NCI-H510A (cell line): ENCODE measurements at regions not wholly inside any gene's neighbourhood (a gene's known extent, or its start where the extent isn't known, plus 50 kb on each side); places are given as distances from the start of the nearest gene placed in this dataset.

ENCODE experiments used
- DNase-seq: peaks from one replicate; lab custom pipeline; 2025; lab: John Stamatoyannopoulos, UW

DNA sequence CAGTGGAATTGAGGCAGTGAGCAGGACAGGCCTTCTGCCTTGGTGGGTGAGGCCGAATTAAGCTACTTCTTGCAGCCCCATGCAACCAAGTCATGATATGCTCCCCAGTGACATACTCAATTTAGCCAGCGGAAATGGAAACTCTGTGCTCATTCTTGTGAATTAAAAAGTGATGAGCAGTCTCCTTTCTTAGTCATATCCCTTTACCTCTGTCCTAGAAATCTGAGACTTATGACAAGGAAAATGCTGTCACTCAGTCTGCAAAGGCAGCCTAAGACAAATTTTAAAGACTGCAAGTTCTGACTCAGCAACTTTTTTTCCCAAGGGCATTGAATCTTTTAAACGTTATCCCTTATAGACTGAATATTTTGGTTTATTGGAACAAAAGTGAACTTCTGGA is 218.2 kb downstream of the SH3BP4 start:
- DNase-seq = no peak

GRCh38 chr2:235170536-235171521 is 219.0 kb downstream of the SH3BP4 start:
- no peak for DNase-seq

DNA sequence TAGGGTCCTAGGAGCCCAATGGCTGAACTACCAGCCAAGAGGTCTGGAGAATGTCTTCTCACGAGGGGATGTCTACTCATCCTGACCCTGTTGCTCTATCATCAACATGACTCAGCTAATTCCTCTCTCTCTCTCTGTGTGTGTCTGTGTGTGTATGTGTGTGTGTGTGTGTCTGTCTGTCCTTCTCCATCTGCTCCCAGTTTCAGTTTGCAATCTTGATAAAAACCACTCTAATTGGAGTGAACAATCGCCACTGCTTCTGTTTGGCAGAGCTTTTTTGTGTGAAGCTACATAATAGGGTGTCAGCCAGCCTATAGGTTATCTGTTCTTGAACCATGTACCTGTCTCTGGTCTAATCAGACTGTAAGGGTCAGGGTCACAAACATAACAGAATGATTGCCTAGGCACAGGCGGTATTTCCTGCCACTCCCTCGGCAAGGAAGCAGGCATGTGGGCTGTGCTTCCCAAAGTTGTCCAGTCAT is 219.8 kb downstream of the SH3BP4 start:
- DNase-seq = no peak

- DNase-seq = no peak
Observed at GRCh38 chr2:235180642-235181041, 228.8 kb downstream of the SH3BP4 start.

- DNase-seq = no peak
Observed at GRCh38 chr2:235183786-235184185, 232.0 kb downstream of the SH3BP4 start.

- DNase-seq = no peak
Observed at GRCh38 chr2:235187806-235188205, 236.0 kb downstream of the SH3BP4 start.

DNA sequence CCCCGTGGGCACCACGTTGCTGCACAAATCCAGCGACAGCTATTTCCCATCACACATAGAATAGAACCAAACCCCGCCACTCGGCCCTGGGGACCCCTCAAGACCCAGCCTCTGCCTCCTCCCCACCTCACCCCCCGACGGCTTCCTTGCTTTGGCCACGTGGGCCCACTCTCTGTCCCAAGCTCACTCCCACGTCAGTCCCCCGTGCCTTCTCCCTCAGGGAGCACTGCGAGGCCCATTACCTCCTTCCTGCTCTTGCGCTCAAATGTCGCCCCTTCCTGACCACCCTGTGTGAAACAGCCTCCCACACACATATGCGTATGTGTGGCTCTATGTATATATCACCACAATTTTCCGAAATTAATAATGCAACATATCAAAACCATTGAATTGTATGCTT is 239.7 kb downstream of the SH3BP4 start:
- no peak for DNase-seq

- DNase-seq = no peak
Observed at GRCh38 chr2:235191978-235192377, 240.2 kb downstream of the SH3BP4 start.

DNA sequence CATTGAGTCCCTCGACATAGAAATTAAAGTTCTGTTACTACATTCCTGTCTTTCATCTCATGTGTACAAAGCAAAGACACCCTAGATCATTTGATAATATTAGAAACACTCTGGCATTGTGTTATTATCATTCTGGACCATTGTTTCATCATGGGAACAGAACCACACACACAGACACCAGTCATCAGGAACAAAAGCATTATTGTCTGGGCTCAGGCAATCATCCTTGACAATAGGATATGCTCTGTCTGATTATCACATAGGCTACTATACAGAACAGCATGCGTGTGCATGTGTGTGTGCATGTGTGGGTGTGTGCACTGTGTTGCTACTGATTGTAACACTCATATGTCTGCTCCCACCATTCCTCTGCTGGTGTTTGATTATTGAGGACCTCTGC is 242.5 kb downstream of the SH3BP4 start:
- DNase-seq = no peak

- no peak for DNase-seq
Observed at GRCh38 chr2:235194836-235195235, 243.0 kb downstream of the SH3BP4 start.

GRCh38 chr2:235195921-235196320 is 244.1 kb downstream of the SH3BP4 start:
- DNase-seq = no peak

- DNase-seq = no peak
Observed at GRCh38 chr2:235199128-235199527, 247.3 kb downstream of the SH3BP4 start.

DNA sequence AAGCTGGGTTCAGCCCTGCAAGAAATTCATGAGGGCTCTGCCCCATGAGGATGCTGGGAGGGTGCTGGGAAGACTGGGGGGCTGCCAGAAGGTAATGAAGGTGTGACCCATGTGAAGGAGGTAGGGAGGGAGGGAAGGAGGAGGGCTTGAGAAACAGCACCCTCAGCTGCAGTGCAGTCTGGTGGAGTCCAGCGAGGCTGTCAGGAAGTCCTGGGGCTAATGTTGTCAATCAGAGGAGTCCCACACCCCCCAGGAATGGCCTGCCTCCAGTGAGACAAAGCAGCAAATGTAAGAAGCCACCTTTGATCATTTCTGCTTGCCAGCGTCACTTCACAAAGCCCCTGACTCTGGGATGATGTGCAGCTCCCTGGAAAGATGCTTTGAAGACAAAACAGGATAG is 248.4 kb downstream of the SH3BP4 start:
- DNase-seq = no peak

DNA sequence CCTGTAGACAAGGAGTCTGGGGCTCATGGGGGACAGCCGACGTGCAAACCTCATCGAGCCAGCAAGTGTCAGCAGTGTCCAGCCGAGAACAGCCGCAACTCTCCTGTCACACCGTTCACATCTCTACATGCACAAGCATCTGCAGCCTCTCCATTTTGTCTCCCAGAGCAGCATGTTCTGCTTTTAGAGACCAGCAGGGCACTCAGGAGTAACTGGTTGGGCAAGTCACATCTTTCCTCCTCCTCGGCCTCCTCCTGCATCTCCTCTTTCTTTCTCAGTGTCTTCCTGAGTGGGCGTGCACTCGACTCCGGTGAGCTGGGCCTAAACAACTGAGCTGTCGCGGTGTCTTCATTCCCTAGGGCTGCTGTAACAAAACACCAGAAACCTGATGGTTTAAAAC is 249.9 kb downstream of the SH3BP4 start:
- peak; percentile 8 for DNase-seq

- DNase-seq = no peak
Observed at GRCh38 chr2:235204948-235205347, 253.1 kb downstream of the SH3BP4 start.

DNA sequence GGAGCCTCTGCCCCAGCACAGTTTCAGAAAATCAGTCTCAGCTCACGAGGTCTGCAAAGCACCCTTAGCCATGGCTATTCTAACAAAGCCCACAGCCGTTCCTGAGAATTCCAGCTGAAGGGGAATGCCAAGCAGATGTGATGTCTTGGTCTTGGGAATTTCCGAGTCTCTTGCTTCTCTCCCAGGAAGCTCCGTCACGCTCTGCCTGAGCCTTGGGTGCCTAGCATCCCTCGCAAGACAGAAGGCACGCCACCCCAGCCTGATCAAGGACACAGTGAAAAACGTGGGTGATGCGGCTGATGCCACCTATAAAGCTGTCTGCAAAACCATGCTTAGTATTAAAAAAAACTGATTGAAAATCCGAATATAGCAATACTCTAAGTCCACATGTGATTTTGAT is 254.6 kb downstream of the SH3BP4 start:
- DNase-seq = no peak

GRCh38 chr2:235206980-235207579 is 255.3 kb downstream of the SH3BP4 start:
- DNase-seq = no peak

- no peak for DNase-seq
Observed at GRCh38 chr2:235211056-235211455, 259.2 kb downstream of the SH3BP4 start.

DNA sequence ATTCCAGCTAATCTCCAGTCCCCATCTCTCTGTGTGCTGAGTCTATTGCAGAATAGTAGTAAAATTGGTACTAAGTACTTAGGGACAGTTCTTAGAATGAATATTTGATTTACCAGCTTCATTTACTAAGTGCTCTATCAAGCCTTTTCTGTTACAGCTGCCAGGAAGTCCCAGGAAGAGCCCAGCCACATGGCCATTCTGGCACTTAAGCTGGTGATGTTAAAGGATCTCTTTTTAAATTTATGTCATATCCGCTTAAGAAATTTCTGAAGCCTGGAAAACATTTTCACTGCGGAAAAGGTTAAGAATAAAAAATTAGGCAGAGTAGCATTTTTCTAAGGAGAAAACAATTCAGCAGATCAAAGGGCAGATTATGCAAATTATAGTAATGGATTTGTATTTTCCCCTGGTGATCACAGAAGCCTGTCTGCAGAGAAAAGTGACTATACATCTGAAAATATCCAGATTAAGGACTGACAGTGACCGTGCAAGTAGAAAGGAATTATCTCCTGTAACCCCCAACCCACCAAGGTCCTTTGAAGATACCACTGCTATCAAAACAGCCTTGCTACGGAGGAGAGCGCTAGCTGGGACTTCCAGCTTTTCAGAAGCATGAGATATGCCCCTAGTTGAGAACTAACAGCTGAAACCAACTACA is 260.8 kb downstream of the SH3BP4 start:
- DNase-seq = no peak

GRCh38 chr2:235215248-235215647 is 263.4 kb downstream of the SH3BP4 start:
- no peak for DNase-seq

DNA sequence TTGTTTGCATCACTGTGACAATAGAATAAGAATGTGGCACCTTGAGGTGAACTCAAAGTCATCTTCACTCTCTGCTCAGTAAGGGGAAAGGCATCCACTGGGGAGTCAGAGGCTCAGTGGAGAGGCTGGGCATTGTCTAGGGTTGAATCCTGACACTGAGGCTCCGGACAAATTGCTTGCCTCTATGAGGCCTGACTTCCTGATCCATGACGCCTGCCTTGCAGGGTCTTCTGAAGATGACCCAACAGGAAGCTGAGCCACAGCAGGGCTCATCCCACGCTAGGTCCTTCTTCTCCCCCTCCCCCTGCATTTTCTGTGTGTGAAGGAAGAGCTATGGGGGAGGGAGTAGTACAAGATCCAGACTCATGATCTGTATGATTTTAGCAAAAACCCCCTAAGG is 265.1 kb downstream of the SH3BP4 start:
- no peak for DNase-seq

- no peak for DNase-seq
Observed at GRCh38 chr2:235217846-235218245, 266.0 kb downstream of the SH3BP4 start.

- no peak for DNase-seq
Observed at GRCh38 chr2:235218486-235218907, 266.7 kb downstream of the SH3BP4 start.
